Osteoblast (primary cell): ENCODE measurements at regions not wholly inside any gene's neighbourhood (a gene's known extent, or its start where the extent isn't known, plus 50 kb on each side); places are given as distances from the start of the nearest gene placed in this dataset.

Experiments
- DNase-seq: peaks from one replicate; pipeline ENCODE4 v3.0.0; 2011; ENCODE audit warnings: low spot score, mixed read lengths; ENCODE audit not compliant: insufficient read length; ENCODE audit errors: missing footprints
- H2AFZ ChIP-seq: 2 replicates; pipeline ENCODE4 v1.6.0; 2011; ENCODE audit warnings: mild to moderate bottlenecking, low read length
- H3K27ac ChIP-seq: 2 replicates; pipeline ENCODE4 v1.5.1; 2011; ENCODE audit warnings: mild to moderate bottlenecking, low read depth, low read length, moderate library complexity
- H3K27me3 ChIP-seq: 2 replicates; pipeline ENCODE4 v1.6.0; 2012; ENCODE audit warnings: mild to moderate bottlenecking, control low read depth, inconsistent platforms, low read length, moderate library complexity; ENCODE audit not compliant: insufficient read depth
- H3K36me3 ChIP-seq: 2 replicates; pipeline ENCODE4 v1.5.1; 2011; ENCODE audit warnings: mild to moderate bottlenecking, low read length, control low read depth, moderate library complexity; ENCODE audit not compliant: insufficient read depth
- H3K4me1 ChIP-seq: 2 replicates; pipeline ENCODE4 v1.5.1; 2011; ENCODE audit warnings: mild to moderate bottlenecking, low read length, control low read depth, moderate library complexity; ENCODE audit not compliant: insufficient read depth
- H3K4me2 ChIP-seq: 2 replicates; pipeline ENCODE4 v1.6.0; 2011; ENCODE audit warnings: mild to moderate bottlenecking, low read length; ENCODE audit not compliant: insufficient read depth
- H3K4me3 ChIP-seq: fragments of 200-600 bp; sonication (generic); 3 replicates; pipeline ENCODE4 v1.5.1; 2012; ENCODE audit warnings: mild to moderate bottlenecking, low read length, inconsistent platforms; ENCODE audit not compliant: insufficient read depth
- H3K79me2 ChIP-seq: 2 replicates; pipeline ENCODE4 v1.6.0; 2012; ENCODE audit warnings: mild to moderate bottlenecking, low read length, control low read depth, inconsistent platforms; ENCODE audit not compliant: insufficient read depth
- H3K9me3 ChIP-seq: 2 replicates; pipeline ENCODE4 v1.5.1; 2011; ENCODE audit warnings: low read depth, low read length, control low read depth
- H4K20me1 ChIP-seq: 2 replicates; pipeline ENCODE4 v1.6.0; 2012; ENCODE audit warnings: mild to moderate bottlenecking, low read length, control low read depth; ENCODE audit not compliant: insufficient read depth
- CTCF ChIP-seq: IDR thresholded peaks from 2 replicates; pipeline ENCODE4 v1.5.1; 2011; ENCODE audit warnings: mild to moderate bottlenecking, low read depth, low read length, moderate library complexity; ENCODE audit errors: extremely low read depth

- Histone ChIP-seq H3K9me3 (peaks cover 2% of the 10 kb centered on the region), H3K4me3 (no peak overlapping the region), H3K4me2 (no peak overlapping the region), H3K27me3 (no peaks in the 10 kb centered on the region), H2AFZ (no peak overlapping the region), H4K20me1 (no peaks in the 10 kb centered on the region), H3K4me1 (no peaks in the 10 kb centered on the region), H3K27ac (no peak overlapping the region), H3K36me3 (no peaks in the 10 kb centered on the region), H3K79me2 (no peaks in the 10 kb centered on the region)
- no peak for TF ChIP-seq CTCF
- DNase-seq: no peak
These were observed 340.0 kb upstream of the NRG3 start for GRCh38 chr10:81534991-81535390.

GRCh38 chr10:81541517-81541916 lies 333.5 kb upstream of the NRG3 start:
- H2AFZ ChIP-seq: no peak overlapping the region
- H3K9me3 ChIP-seq: peaks cover 4% of the 10 kb centered on the region
- H3K27ac ChIP-seq: no peak overlapping the region
- H3K4me2 ChIP-seq: no peak overlapping the region
- H3K27me3 ChIP-seq: no peaks in the 10 kb centered on the region
- H3K79me2 ChIP-seq: no peaks in the 10 kb centered on the region
- TF ChIP-seq CTCF: no peak
- DNase-seq: no peak
- no peaks in the 10 kb centered on the region for H4K20me1 ChIP-seq
- H3K4me3 ChIP-seq: no peak overlapping the region
- H3K36me3 ChIP-seq: no peaks in the 10 kb centered on the region
- H3K4me1 ChIP-seq: no peaks in the 10 kb centered on the region

- no peaks in the 10 kb centered on the region for H3K4me1 ChIP-seq
- H3K27ac ChIP-seq: no peak overlapping the region
- no peak overlapping the region for H3K4me3 ChIP-seq
- no peak for DNase-seq
- no peaks in the 10 kb centered on the region for H4K20me1 ChIP-seq
- H3K36me3 ChIP-seq: no peaks in the 10 kb centered on the region
- no peak overlapping the region for H2AFZ ChIP-seq
- no peak for TF ChIP-seq CTCF
- no peak overlapping the region for H3K4me2 ChIP-seq
- no peaks in the 10 kb centered on the region for H3K79me2 ChIP-seq
- H3K27me3 ChIP-seq: no peaks in the 10 kb centered on the region
- peaks cover 4% of the 10 kb centered on the region for H3K9me3 ChIP-seq
These were observed 328.8 kb upstream of the NRG3 start for GRCh38 chr10:81546243-81546642.

- Histone ChIP-seq H3K4me1 (no peaks in the 10 kb centered on the region), H3K27ac (no peak overlapping the region), H3K27me3 (no peaks in the 10 kb centered on the region), H3K9me3 (peaks cover 4% of the 10 kb centered on the region), H4K20me1 (no peaks in the 10 kb centered on the region), H3K4me3 (no peak overlapping the region), H3K79me2 (no peaks in the 10 kb centered on the region), H3K4me2 (no peak overlapping the region), H2AFZ (no peak overlapping the region), H3K36me3 (no peaks in the 10 kb centered on the region)
- no peak for DNase-seq
- TF ChIP-seq CTCF: no peak
These were observed 326.8 kb upstream of the NRG3 start for GRCh38 chr10:81548160-81548559.
